Spleen (tissue), 7 donors: ENCODE measurements at regions not wholly inside any gene's neighbourhood (a gene's known extent, or its start where the extent isn't known, plus 50 kb on each side); places are given as distances from the start of the nearest gene placed in this dataset.

ENCODE experiments used
- POLR2A ChIP-seq, 3 donors: fragments of 450-650 bp; IDR thresholded peaks; one replicate each; pipeline ENCODE4 v1.5.1; 2017; ENCODE audit warnings: antibody characterized with exemption in 3 of 3, mild to moderate bottlenecking in 1 of 3
- TF ChIP-seq, protein P1 (sequence below), 11 experiments: fragments of 200-600 bp in 7 of 11; fragments of 450-650 bp in 4 of 11; sonication (generic) in 4 of 11; IDR thresholded peaks in 8 of 11; conservative IDR thresholded peaks in 3 of 11; 1 replicate in 7 of 11; 2 replicates in 4 of 11; pipeline versions ENCODE4 v1.4.0 to v1.8.0; 2016 to 2021; ENCODE audit warnings: antibody characterized with exemption in 11 of 11, inconsistent platforms in 4 of 11, mild to moderate bottlenecking in 1 of 11
- donor health status: DM: no; HTN: no; CAD: no; lungs with moderate emphysema.
- donor health status: DM: no; HTN: no; CAD: no.
- donor health status: DM: no; HTN: no; CAD: no.

DNA sequence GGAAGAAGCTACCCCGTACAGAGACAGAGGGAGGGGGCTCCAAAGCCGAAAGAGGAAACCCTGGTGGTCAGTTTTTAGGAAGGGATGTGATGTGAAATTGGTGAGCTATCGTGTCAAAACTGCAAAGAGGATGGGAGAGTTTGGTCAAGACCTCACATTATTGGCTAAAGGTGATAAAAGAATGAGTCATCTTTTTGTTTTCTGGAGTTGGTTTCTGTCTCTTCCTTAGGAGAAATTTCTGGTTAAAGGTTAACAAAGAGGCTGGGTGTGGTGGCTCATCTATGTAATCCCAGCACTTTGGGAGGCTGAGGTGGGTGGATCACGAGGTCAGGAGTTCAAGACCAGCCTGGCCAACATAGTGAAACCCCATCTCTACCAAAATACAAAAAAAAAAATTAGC lies 217.8 kb upstream of the CBLB start:
- TF ChIP-seq, protein P1, sequence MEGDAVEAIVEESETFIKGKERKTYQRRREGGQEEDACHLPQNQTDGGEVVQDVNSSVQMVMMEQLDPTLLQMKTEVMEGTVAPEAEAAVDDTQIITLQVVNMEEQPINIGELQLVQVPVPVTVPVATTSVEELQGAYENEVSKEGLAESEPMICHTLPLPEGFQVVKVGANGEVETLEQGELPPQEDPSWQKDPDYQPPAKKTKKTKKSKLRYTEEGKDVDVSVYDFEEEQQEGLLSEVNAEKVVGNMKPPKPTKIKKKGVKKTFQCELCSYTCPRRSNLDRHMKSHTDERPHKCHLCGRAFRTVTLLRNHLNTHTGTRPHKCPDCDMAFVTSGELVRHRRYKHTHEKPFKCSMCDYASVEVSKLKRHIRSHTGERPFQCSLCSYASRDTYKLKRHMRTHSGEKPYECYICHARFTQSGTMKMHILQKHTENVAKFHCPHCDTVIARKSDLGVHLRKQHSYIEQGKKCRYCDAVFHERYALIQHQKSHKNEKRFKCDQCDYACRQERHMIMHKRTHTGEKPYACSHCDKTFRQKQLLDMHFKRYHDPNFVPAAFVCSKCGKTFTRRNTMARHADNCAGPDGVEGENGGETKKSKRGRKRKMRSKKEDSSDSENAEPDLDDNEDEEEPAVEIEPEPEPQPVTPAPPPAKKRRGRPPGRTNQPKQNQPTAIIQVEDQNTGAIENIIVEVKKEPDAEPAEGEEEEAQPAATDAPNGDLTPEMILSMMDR (IDR thresholded peaks at IDR 0.05 in 8 of 11, conservative IDR thresholded peaks at IDR 0.05 in 3 of 11): no peak
- no peak for TF ChIP-seq POLR2A (IDR thresholded peaks at IDR 0.05)
